ENCODE measurements at regions not wholly inside any gene's neighbourhood (a gene's known extent, or its start where the extent isn't known, plus 50 kb on each side); places are given as distances from the start of the nearest gene placed in this dataset.

GRCh38 chr10:110380293-110380692 lies 75.6 kb upstream of the SMNDC1 start:
- no peak for TF ChIP-seq CTCF (IDR thresholded peaks at IDR 0.05)
- Histone ChIP-seq H3K4me1 (no peaks in the 10 kb centered on the region), H3K9me3 (no peaks in the 10 kb centered on the region), H3K4me3 (no peak overlapping the region), H3K9ac (ENCODE audit: low read depth in 2 of 2, low read length in 2 of 2) (no peak overlapping the region), H3K27ac (no peak overlapping the region), H3K27me3 (no peaks in the 10 kb centered on the region), H3K36me3 (no peaks in the 10 kb centered on the region)
- intact Hi-C loops (cut with DNase I): no loop called here
- DNase-seq: no peak

GRCh38 chr10:110382695-110383094 lies 78.0 kb upstream of the SMNDC1 start:
- intact Hi-C loops (cut with DNase I): no loop called here
- no peaks in the 10 kb centered on the region for H3K4me1 ChIP-seq
- no peak overlapping the region for H3K27ac ChIP-seq
- no peak overlapping the region for H3K4me3 ChIP-seq
- no peak for TF ChIP-seq CTCF (IDR thresholded peaks at IDR 0.05)
- no peaks in the 10 kb centered on the region for H3K36me3 ChIP-seq
- H3K27me3 ChIP-seq: no peaks in the 10 kb centered on the region
- H3K9me3 ChIP-seq: no peaks in the 10 kb centered on the region
- DNase-seq: no peak
- H3K9ac ChIP-seq (ENCODE audit: low read depth in 2 of 2, low read length in 2 of 2): no peak overlapping the region

- Histone ChIP-seq H3K4me3 (no peak overlapping the region), H3K27ac (no peak overlapping the region), H3K4me1 (peaks cover 2% of the 10 kb centered on the region)
These were observed 82.9 kb upstream of the SMNDC1 start for GRCh38 chr10:110387617-110387982.

GRCh38 chr10:110387983-110388686 lies 83.4 kb upstream of the SMNDC1 start:
- intact Hi-C loops (cut with DNase I): no loop called here
- Histone ChIP-seq H3K4me3 (no peak overlapping the region), H3K27ac (no peak overlapping the region), H3K4me1 (peaks cover 7% of the 10 kb centered on the region), H3K9ac (ENCODE audit: low read depth in 2 of 2, low read length in 2 of 2) (no peak overlapping the region), H3K9me3 (no peaks in the 10 kb centered on the region), H3K27me3 (no peaks in the 10 kb centered on the region), H3K36me3 (no peaks in the 10 kb centered on the region)
- no peak for TF ChIP-seq CTCF (IDR thresholded peaks at IDR 0.05)
- DNase-seq: no peak

More at GRCh38 chr10:110387617-110387982, 82.9 kb upstream of the SMNDC1 start:
- no peak for DNase-seq
- no peak for TF ChIP-seq CTCF (IDR thresholded peaks at IDR 0.05)
- H3K9me3 ChIP-seq: no peaks in the 10 kb centered on the region
- intact Hi-C loops (cut with DNase I): no loop called here
- H3K36me3 ChIP-seq: no peaks in the 10 kb centered on the region
- H3K27me3 ChIP-seq: no peaks in the 10 kb centered on the region
- H3K9ac ChIP-seq (ENCODE audit: low read depth in 2 of 2, low read length in 2 of 2): no peak overlapping the region

- Histone ChIP-seq H3K9me3 (no peaks in the 10 kb centered on the region), H3K4me1 (peaks cover 9% of the 10 kb centered on the region), H3K9ac (ENCODE audit: low read depth in 2 of 2, low read length in 2 of 2) (no peak overlapping the region), H3K27ac (no peak overlapping the region), H3K4me3 (no peak overlapping the region), H3K27me3 (no peaks in the 10 kb centered on the region), H3K36me3 (no peaks in the 10 kb centered on the region)
- TF ChIP-seq CTCF (IDR thresholded peaks at IDR 0.05): no peak
- DNase-seq: no peak
- intact Hi-C loops (cut with DNase I): no loop called here
These were observed 84.0 kb upstream of the SMNDC1 start for GRCh38 chr10:110388687-110389052.

Data from colonic mucosa (tissue), 4 donors.